H9 (cell line): ENCODE measurements at regions not wholly inside any gene's neighbourhood (a gene's known extent, or its start where the extent isn't known, plus 50 kb on each side); places are given as distances from the start of the nearest gene placed in this dataset.

ENCODE experiments used
- DNase-seq: peaks from one replicate; pipeline ENCODE4 v3.0.0-alpha.2; 2017
- H2AFZ ChIP-seq: one replicate; pipeline ENCODE4 v1.6.1; 2013; ENCODE audit warnings: mild to moderate bottlenecking, low read length, control low read depth, moderate library complexity
- H2AK5ac ChIP-seq: 2 replicates; pipeline ENCODE4 v1.6.1; 2013; ENCODE audit warnings: low read length, control low read depth, mixed read lengths; ENCODE audit not compliant: insufficient read length
- H2BK120ac ChIP-seq: one replicate; pipeline ENCODE4 v1.6.1; 2013; ENCODE audit warnings: low read depth, mild to moderate bottlenecking, low read length, control low read depth, inconsistent platforms; ENCODE audit not compliant: poor library complexity, severe bottlenecking
- H2BK12ac ChIP-seq: 2 replicates; pipeline ENCODE4 v1.6.1; 2013; ENCODE audit warnings: low read length, control low read depth, mixed read lengths, low read depth; ENCODE audit not compliant: insufficient read length
- H2BK15ac ChIP-seq: 2 replicates; pipeline ENCODE4 v1.6.1; 2013; ENCODE audit warnings: low read depth, low read length, control low read depth
- H2BK20ac ChIP-seq: one replicate; pipeline ENCODE4 v1.6.1; 2013; ENCODE audit warnings: low read depth, mild to moderate bottlenecking, low read length, control low read depth, inconsistent platforms; ENCODE audit not compliant: poor library complexity, severe bottlenecking
- H2BK5ac ChIP-seq: 2 replicates; pipeline ENCODE4 v1.6.1; 2013; ENCODE audit warnings: low read length, control low read depth, mixed read lengths; ENCODE audit not compliant: insufficient read length
- H3K14ac ChIP-seq: 2 replicates; pipeline ENCODE4 v1.6.1; 2013; ENCODE audit warnings: low read length, control low read depth; ENCODE audit not compliant: insufficient read depth
- H3K18ac ChIP-seq: 2 replicates; pipeline ENCODE4 v1.6.1; 2013; ENCODE audit warnings: low read depth, mild to moderate bottlenecking, mixed read lengths, low read length, control low read depth; ENCODE audit not compliant: insufficient read length
- H3K23ac ChIP-seq: 2 replicates; pipeline ENCODE4 v1.6.1; 2013; ENCODE audit warnings: low read length, control low read depth, mixed read lengths, low read depth; ENCODE audit not compliant: insufficient read length
- H3K23me2 ChIP-seq: 2 replicates; pipeline ENCODE4 v1.6.1; 2013; ENCODE audit warnings: low read depth, mild to moderate bottlenecking, mixed read lengths, low read length, control low read depth; ENCODE audit not compliant: insufficient read length, poor library complexity, severe bottlenecking
- H3K27ac ChIP-seq: 2 replicates; pipeline ENCODE4 v1.5.1; 2013; ENCODE audit warnings: low read length, control low read depth, mixed read lengths, low read depth; ENCODE audit not compliant: insufficient read length
- H3K27me3 ChIP-seq: 2 replicates; pipeline ENCODE4 v1.6.1; 2013; ENCODE audit warnings: low read length, control low read depth, inconsistent platforms; ENCODE audit not compliant: insufficient read depth
- H3K4ac ChIP-seq: 2 replicates; pipeline ENCODE4 v1.6.1; 2013; ENCODE audit warnings: low read depth, mild to moderate bottlenecking, control low read depth, inconsistent platforms, low read length, moderate library complexity
- H3K4me1 ChIP-seq: 2 replicates; pipeline ENCODE4 v1.6.1; 2013; ENCODE audit warnings: low read length, control low read depth, inconsistent platforms; ENCODE audit not compliant: insufficient read depth
- H3K4me2 ChIP-seq: 2 replicates; pipeline ENCODE4 v1.6.1; 2013; ENCODE audit warnings: low read length, control low read depth, mixed read lengths; ENCODE audit not compliant: insufficient read length, insufficient read depth
- H3K56ac ChIP-seq: 2 replicates; pipeline ENCODE4 v1.6.1; 2013; ENCODE audit warnings: low read depth, mild to moderate bottlenecking, mixed read lengths, low read length, control low read depth; ENCODE audit not compliant: insufficient read length
- H3K79me1 ChIP-seq: 2 replicates; pipeline ENCODE4 v1.6.1; 2013; ENCODE audit warnings: low read depth, mild to moderate bottlenecking, moderate library complexity, low read length, control low read depth, inconsistent platforms; ENCODE audit not compliant: insufficient read depth, poor library complexity, severe bottlenecking
- H3K79me2 ChIP-seq: 2 replicates; pipeline ENCODE4 v1.6.1; 2013; ENCODE audit warnings: low read length, control low read depth, inconsistent platforms; ENCODE audit not compliant: insufficient read depth
- H3K9ac ChIP-seq: 2 replicates; pipeline ENCODE4 v1.6.1; 2013; ENCODE audit warnings: low read length, control low read depth, mixed read lengths; ENCODE audit not compliant: insufficient read length; ENCODE audit errors: extremely low read depth
- H3K9me3 ChIP-seq: one replicate; pipeline ENCODE4 v1.6.1; 2013; ENCODE audit warnings: low read depth, low read length, inconsistent platforms; ENCODE audit not compliant: control insufficient read depth
- H3T11ph ChIP-seq: one replicate; pipeline ENCODE4 v1.6.1; 2013; ENCODE audit warnings: mild to moderate bottlenecking, low read length, control low read depth, inconsistent platforms
- H4K20me1 ChIP-seq: one replicate; pipeline ENCODE4 v1.6.1; 2013; ENCODE audit not compliant: control insufficient read depth, insufficient read length, insufficient read depth
- H4K5ac ChIP-seq: 2 replicates; pipeline ENCODE4 v1.6.1; 2013; ENCODE audit warnings: low read depth, mild to moderate bottlenecking, mixed read lengths, low read length, control low read depth; ENCODE audit not compliant: insufficient read length
- H4K8ac ChIP-seq: replicated peaks from 2 replicates; pipeline ENCODE4 v1.6.1; 2013; ENCODE audit warnings: low read length, control low read depth, mixed read lengths, low read depth; ENCODE audit not compliant: insufficient read length
- H4K91ac ChIP-seq: 2 replicates; pipeline ENCODE4 v1.6.1; 2013; ENCODE audit warnings: low read depth, mild to moderate bottlenecking, moderate library complexity, mixed read lengths, low read length, control low read depth; ENCODE audit not compliant: insufficient read length
- H3K27ac Mint-ChIP-seq, 3 experiments: 2 replicates in 2 of 3; 3 replicates in 1 of 3; pipeline ENCODE4 v1.8.0; 2020 to 2021; ENCODE audit warnings: mixed read lengths in 3 of 3, mild to moderate bottlenecking in 1 of 3, moderate library complexity in 1 of 3
- H3K27me3 Mint-ChIP-seq: 2 replicates; pipeline ENCODE4 v1.8.0; 2021; ENCODE audit warnings: low read depth, mild to moderate bottlenecking, moderate library complexity, mixed read lengths
- H3K36me3 Mint-ChIP-seq, 3 experiments: 2 replicates in 2 of 3; 3 replicates in 1 of 3; pipeline ENCODE4 v1.8.0; 2020 to 2021; ENCODE audit warnings: low read depth in 3 of 3, mixed read lengths in 3 of 3; ENCODE audit not compliant: insufficient read depth in 1 of 3
- H3K4me1 Mint-ChIP-seq, 2 experiments: 2 replicates each; pipeline ENCODE4 v1.8.0; 2020; ENCODE audit warnings: mixed read lengths in 2 of 2
- H3K4me3 Mint-ChIP-seq, 2 experiments: 2 replicates in 1 of 2; 3 replicates in 1 of 2; pipeline ENCODE4 v1.8.0; 2020 to 2021; ENCODE audit warnings: mild to moderate bottlenecking in 2 of 2, mixed read lengths in 2 of 2, moderate library complexity in 1 of 2
- H3K9me3 Mint-ChIP-seq, 2 experiments: 2 replicates in 1 of 2; 3 replicates in 1 of 2; pipeline ENCODE4 v1.8.0; 2020; ENCODE audit warnings: mild to moderate bottlenecking in 2 of 2, mixed read lengths in 2 of 2, moderate library complexity in 1 of 2
- CTCF ChIP-seq: fragments of 200-600 bp; sonication (generic); conservative IDR thresholded peaks from 3 replicates; pipeline ENCODE4 v1.8.0; 2021; ENCODE audit warnings: antibody characterized with exemption, mild to moderate bottlenecking
- WGBS: extraction: QIAGEN DNeasy Blood & Tissue Kit; methylation state at CpG from one replicate; pipeline ENCODE4 v1.1.7; 2013; ENCODE audit warnings: missing lambda C conversion rate, low lambda C conversion rate, mixed read lengths; ENCODE audit not compliant: insufficient read length; ENCODE audit errors: extremely low coverage; 5-methylcytosine and 5-hydroxymethylcytosine counted together

- no peak for DNase-seq
- Histone ChIP-seq H2BK12ac (no peak overlapping the region), H3K79me2 (no peaks in the 10 kb centered on the region), H3K79me1 (no peaks in the 10 kb centered on the region), H3K23me2 (no peaks in the 10 kb centered on the region), H3K56ac (no peak overlapping the region), H2BK5ac (no peak overlapping the region), H2BK20ac (no peak overlapping the region), H3T11ph (no peak overlapping the region), H2AFZ (no peak overlapping the region), H2BK120ac (no peak overlapping the region), H4K8ac (no peak overlapping the region), H3K23ac (no peak overlapping the region), H4K5ac (no peak overlapping the region), H3K9me3 (no peaks in the 10 kb centered on the region), H3K27ac (no peak overlapping the region), H3K4me1 (no peaks in the 10 kb centered on the region), H3K4ac (no peak overlapping the region), H3K18ac (no peak overlapping the region), H3K14ac (no peak overlapping the region), H2AK5ac (no peak overlapping the region), H3K9ac (no peak overlapping the region), H4K91ac (no peak overlapping the region), H3K4me2 (no peak overlapping the region), H4K20me1 (no peaks in the 10 kb centered on the region), H3K27me3 (no peaks in the 10 kb centered on the region), H2BK15ac (no peak overlapping the region)
- H3K4me3 Mint-ChIP-seq: no peak overlapping the region
- H3K36me3 Mint-ChIP-seq: peaks cover 16 to 37% (median 19%) of the 10 kb centered on the region in 3 experiments
- H3K27ac Mint-ChIP-seq: no peak overlapping the region
- WGBS: no CpG with 5 or more reads among the region's 1 CpG
- H3K4me1 Mint-ChIP-seq: no peaks in the 10 kb centered on the region
- no peaks in the 10 kb centered on the region; the same call in 1 of the 2 replicates for H3K27me3 Mint-ChIP-seq
- TF ChIP-seq CTCF: no peak
- peaks cover 31 to 35% of the 10 kb centered on the region in 2 experiments for H3K9me3 Mint-ChIP-seq
These were observed 693.5 kb downstream of the CBLN2 start for GRCh38 chr18:71850602-71851001.
